ENCODE measurements at regions not wholly inside any gene's neighbourhood (a gene's known extent, or its start where the extent isn't known, plus 50 kb on each side); places are given as distances from the start of the nearest gene placed in this dataset.

DNA sequence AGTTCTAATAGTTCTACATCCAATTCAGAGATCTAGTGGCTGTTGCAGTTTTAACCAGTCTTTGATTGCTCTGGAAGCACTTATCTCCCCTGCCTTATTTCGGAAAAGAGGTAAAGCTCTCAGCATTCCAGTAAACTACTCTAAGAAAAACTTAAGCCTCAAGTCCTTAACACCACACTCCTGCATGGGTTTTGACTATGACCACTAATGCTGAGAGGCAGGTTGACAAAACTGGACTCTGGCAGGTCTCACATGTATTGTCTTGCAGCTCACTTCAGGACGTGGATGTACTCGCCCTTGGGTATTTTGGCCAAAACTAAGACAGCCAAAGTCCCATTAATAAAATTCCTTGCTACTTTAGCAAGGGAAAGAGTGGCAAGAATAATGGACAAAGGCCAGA is 405.9 kb upstream of the GRM7 start:
- no peaks in the 10 kb centered on the region for H3K36me3 ChIP-seq (ENCODE audit: insufficient read depth, low read length)
- H3K4me3 ChIP-seq (ENCODE audit: low read length, poor library complexity, severe bottlenecking), result no peak overlapping the region
- H3K9me2 ChIP-seq (replicated peaks; ENCODE audit: low read depth, low read length), result no peaks in the 10 kb centered on the region
- H3F3A ChIP-seq (ENCODE audit: low read depth), result no peaks in the 10 kb centered on the region
- H3K27me3 ChIP-seq (ENCODE audit: insufficient read depth, low read length, poor library complexity, severe bottlenecking), result no peaks in the 10 kb centered on the region
- no peaks in the 10 kb centered on the region for H4K20me1 ChIP-seq (ENCODE audit: insufficient read depth, low read length, poor library complexity, severe bottlenecking)
- H2AFZ ChIP-seq (ENCODE audit: low read length), result no peak overlapping the region
- TF ChIP-seq, protein P1, sequence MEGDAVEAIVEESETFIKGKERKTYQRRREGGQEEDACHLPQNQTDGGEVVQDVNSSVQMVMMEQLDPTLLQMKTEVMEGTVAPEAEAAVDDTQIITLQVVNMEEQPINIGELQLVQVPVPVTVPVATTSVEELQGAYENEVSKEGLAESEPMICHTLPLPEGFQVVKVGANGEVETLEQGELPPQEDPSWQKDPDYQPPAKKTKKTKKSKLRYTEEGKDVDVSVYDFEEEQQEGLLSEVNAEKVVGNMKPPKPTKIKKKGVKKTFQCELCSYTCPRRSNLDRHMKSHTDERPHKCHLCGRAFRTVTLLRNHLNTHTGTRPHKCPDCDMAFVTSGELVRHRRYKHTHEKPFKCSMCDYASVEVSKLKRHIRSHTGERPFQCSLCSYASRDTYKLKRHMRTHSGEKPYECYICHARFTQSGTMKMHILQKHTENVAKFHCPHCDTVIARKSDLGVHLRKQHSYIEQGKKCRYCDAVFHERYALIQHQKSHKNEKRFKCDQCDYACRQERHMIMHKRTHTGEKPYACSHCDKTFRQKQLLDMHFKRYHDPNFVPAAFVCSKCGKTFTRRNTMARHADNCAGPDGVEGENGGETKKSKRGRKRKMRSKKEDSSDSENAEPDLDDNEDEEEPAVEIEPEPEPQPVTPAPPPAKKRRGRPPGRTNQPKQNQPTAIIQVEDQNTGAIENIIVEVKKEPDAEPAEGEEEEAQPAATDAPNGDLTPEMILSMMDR (conservative IDR thresholded peaks at IDR 0.05; ENCODE audit: low read length), result no peak
- TF ChIP-seq EZH2phosphoT487 (IDR thresholded peaks at IDR 0.05; ENCODE audit: borderline replicate concordance), result no peak
- no peak overlapping the region for H3K4me2 ChIP-seq (ENCODE audit: low read depth, low read length, poor library complexity, severe bottlenecking)
- H3K4me1 ChIP-seq (ENCODE audit: insufficient read depth, low read length, poor library complexity, severe bottlenecking), result no peaks in the 10 kb centered on the region
- no peak overlapping the region for H3K9ac ChIP-seq (ENCODE audit: low read depth, low read length, poor library complexity, severe bottlenecking)
- H3K9me3 ChIP-seq (ENCODE audit: insufficient read depth, low read depth, low read length), result no peaks in the 10 kb centered on the region
- no peaks in the 10 kb centered on the region for H3K79me2 ChIP-seq (ENCODE audit: insufficient read depth, low read length)

DNA sequence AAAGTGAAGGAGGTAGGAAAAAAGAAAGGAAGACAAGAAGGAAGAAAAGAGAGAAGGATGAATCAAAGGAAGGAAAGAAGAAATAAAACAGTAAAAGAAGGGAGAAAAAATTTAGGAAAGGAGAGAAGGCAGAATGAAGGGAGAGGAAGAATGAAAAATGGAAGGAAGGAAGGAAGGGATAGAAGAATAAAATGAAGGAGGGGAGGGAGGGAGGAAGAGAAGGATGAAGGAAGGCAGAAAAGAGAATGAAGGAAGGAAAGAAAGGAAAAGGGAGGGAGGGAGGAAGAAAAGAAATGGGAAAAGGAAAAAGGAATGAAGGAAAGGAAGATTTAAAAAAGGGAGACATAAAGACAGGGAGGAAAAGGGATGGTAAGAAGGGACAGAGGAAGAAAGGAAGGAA is 393.7 kb upstream of the GRM7 start:
- H3F3A ChIP-seq (ENCODE audit: low read depth), result no peaks in the 10 kb centered on the region
- no peaks in the 10 kb centered on the region for H4K20me1 ChIP-seq (ENCODE audit: insufficient read depth, low read length, poor library complexity, severe bottlenecking)
- no peaks in the 10 kb centered on the region for H3K27me3 ChIP-seq (ENCODE audit: insufficient read depth, low read length, poor library complexity, severe bottlenecking)
- H3K4me1 ChIP-seq (ENCODE audit: insufficient read depth, low read length, poor library complexity, severe bottlenecking), result no peaks in the 10 kb centered on the region
- H3K79me2 ChIP-seq (ENCODE audit: insufficient read depth, low read length), result no peaks in the 10 kb centered on the region
- H3K9me3 ChIP-seq (ENCODE audit: insufficient read depth, low read depth, low read length), result no peaks in the 10 kb centered on the region
- no peaks in the 10 kb centered on the region for H3K9me2 ChIP-seq (replicated peaks; ENCODE audit: low read depth, low read length)
- no peak overlapping the region for H3K9ac ChIP-seq (ENCODE audit: low read depth, low read length, poor library complexity, severe bottlenecking)
- no peaks in the 10 kb centered on the region for H3K36me3 ChIP-seq (ENCODE audit: insufficient read depth, low read length)
- H3K4me3 ChIP-seq (ENCODE audit: low read length, poor library complexity, severe bottlenecking), result no peak overlapping the region
- no peak overlapping the region for H2AFZ ChIP-seq (ENCODE audit: low read length)
- no peak for TF ChIP-seq EZH2phosphoT487 (IDR thresholded peaks at IDR 0.05; ENCODE audit: borderline replicate concordance)
- TF ChIP-seq, protein P1 (conservative IDR thresholded peaks at IDR 0.05; ENCODE audit: low read length), result no peak
- H3K4me2 ChIP-seq (ENCODE audit: low read depth, low read length, poor library complexity, severe bottlenecking), result no peak overlapping the region

DNA sequence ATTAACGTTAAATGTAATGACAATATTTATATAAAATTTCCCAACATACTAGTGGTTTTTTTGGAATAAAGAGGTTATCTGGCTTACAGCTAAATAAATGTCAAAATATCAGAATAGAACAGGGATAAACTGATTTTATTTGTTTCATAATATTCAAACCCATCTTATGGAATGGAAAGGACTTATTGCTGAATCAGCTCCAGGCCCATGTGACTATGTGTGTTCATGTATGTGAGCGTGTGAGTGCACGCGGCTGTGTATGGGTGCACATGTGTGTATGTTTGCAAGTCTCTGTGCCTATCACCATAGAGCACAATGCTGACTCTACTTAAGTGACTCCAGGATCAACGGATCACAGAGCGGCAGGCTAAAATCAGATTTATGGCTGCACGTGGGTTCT is 392.3 kb upstream of the GRM7 start:
- no peaks in the 10 kb centered on the region for H3K79me2 ChIP-seq (ENCODE audit: insufficient read depth, low read length)
- H3K9me2 ChIP-seq (replicated peaks; ENCODE audit: low read depth, low read length), result no peaks in the 10 kb centered on the region
- H3K4me3 ChIP-seq (ENCODE audit: low read length, poor library complexity, severe bottlenecking), result no peak overlapping the region
- no peak overlapping the region for H2AFZ ChIP-seq (ENCODE audit: low read length)
- no peaks in the 10 kb centered on the region for H3F3A ChIP-seq (ENCODE audit: low read depth)
- no peaks in the 10 kb centered on the region for H4K20me1 ChIP-seq (ENCODE audit: insufficient read depth, low read length, poor library complexity, severe bottlenecking)
- no peaks in the 10 kb centered on the region for H3K36me3 ChIP-seq (ENCODE audit: insufficient read depth, low read length)
- no peaks in the 10 kb centered on the region for H3K27me3 ChIP-seq (ENCODE audit: insufficient read depth, low read length, poor library complexity, severe bottlenecking)
- H3K4me2 ChIP-seq (ENCODE audit: low read depth, low read length, poor library complexity, severe bottlenecking), result no peak overlapping the region
- H3K4me1 ChIP-seq (ENCODE audit: insufficient read depth, low read length, poor library complexity, severe bottlenecking), result no peaks in the 10 kb centered on the region
- TF ChIP-seq EZH2phosphoT487 (IDR thresholded peaks at IDR 0.05; ENCODE audit: borderline replicate concordance), result no peak
- TF ChIP-seq, protein P1 (conservative IDR thresholded peaks at IDR 0.05; ENCODE audit: low read length), result no peak
- H3K9ac ChIP-seq (ENCODE audit: low read depth, low read length, poor library complexity, severe bottlenecking), result no peak overlapping the region
- H3K9me3 ChIP-seq (ENCODE audit: insufficient read depth, low read depth, low read length), result no peaks in the 10 kb centered on the region

Data from Loucy (cell line).